T-helper 2 cell (primary cell): ENCODE measurements at regions not wholly inside any gene's neighbourhood (a gene's known extent, or its start where the extent isn't known, plus 50 kb on each side); places are given as distances from the start of the nearest gene placed in this dataset.
"Not testable (repeated sequence)": the region's sequence is repeated elsewhere in the genome, so short reads cannot be mapped to it uniquely, and the experiment has no call there.

ENCODE experiments used
- DNase-seq, 5 experiments: peaks; one replicate each; pipeline versions ENCODE4 v3.0.0 to v3.0.0-alpha.2; 2012 to 2022

- DNase-seq = no peak
These were observed 592.2 kb downstream of the ADGRL2 start for GRCh38 chr1:82392946-82393345.

GRCh38 chr1:82392513-82392912 lies 591.8 kb downstream of the ADGRL2 start:
- no peak for DNase-seq

- no peak for DNase-seq
These were observed 591.0 kb downstream of the ADGRL2 start for GRCh38 chr1:82391712-82392111.

GRCh38 chr1:82390627-82391026 lies 589.9 kb downstream of the ADGRL2 start:
- no peak for DNase-seq

- no peak for DNase-seq
These were observed 587.9 kb downstream of the ADGRL2 start for GRCh38 chr1:82388679-82389078.

- no peak for DNase-seq
These were observed 586.3 kb downstream of the ADGRL2 start for GRCh38 chr1:82387012-82387366.

- no peak for DNase-seq
These were observed 585.8 kb downstream of the ADGRL2 start for GRCh38 chr1:82386365-82387011.

GRCh38 chr1:82384776-82385175 lies 584.0 kb downstream of the ADGRL2 start:
- DNase-seq = no peak

- DNase-seq = no peak
These were observed 576.6 kb downstream of the ADGRL2 start for GRCh38 chr1:82377201-82377884.

- DNase-seq = no peak
These were observed 573.0 kb downstream of the ADGRL2 start for GRCh38 chr1:82373710-82374109.

GRCh38 chr1:82371844-82372498 lies 571.2 kb downstream of the ADGRL2 start:
- DNase-seq = no peak

GRCh38 chr1:82367456-82367855 lies 566.7 kb downstream of the ADGRL2 start:
- DNase-seq = no peak

- no peak for DNase-seq
These were observed 566.0 kb downstream of the ADGRL2 start for GRCh38 chr1:82366689-82367088.

- DNase-seq = not testable (repeated sequence)
These were observed 558.8 kb downstream of the ADGRL2 start for GRCh38 chr1:82359541-82359940.

- not testable (repeated sequence) for DNase-seq
These were observed 558.0 kb downstream of the ADGRL2 start for GRCh38 chr1:82358706-82359105.

GRCh38 chr1:82354546-82354945 lies 553.8 kb downstream of the ADGRL2 start:
- not testable (repeated sequence) for DNase-seq

- DNase-seq = no peak
These were observed 547.8 kb downstream of the ADGRL2 start for GRCh38 chr1:82348487-82348886.

- DNase-seq = no peak
These were observed 545.4 kb downstream of the ADGRL2 start for GRCh38 chr1:82346141-82346540.

GRCh38 chr1:82343381-82343780 lies 542.6 kb downstream of the ADGRL2 start:
- no peak for DNase-seq

GRCh38 chr1:82337635-82338034 lies 536.9 kb downstream of the ADGRL2 start:
- DNase-seq = no peak

GRCh38 chr1:82330330-82330729 lies 529.6 kb downstream of the ADGRL2 start:
- no peak for DNase-seq

GRCh38 chr1:82329226-82329625 lies 528.5 kb downstream of the ADGRL2 start:
- DNase-seq = no peak

GRCh38 chr1:82323144-82323841 lies 522.6 kb downstream of the ADGRL2 start:
- DNase-seq = no peak

- no peak for DNase-seq
These were observed 521.1 kb downstream of the ADGRL2 start for GRCh38 chr1:82321794-82322193.
